IgD-negative memory B cell (primary cell): ENCODE measurements at regions not wholly inside any gene's neighbourhood (a gene's known extent, or its start where the extent isn't known, plus 50 kb on each side); places are given as distances from the start of the nearest gene placed in this dataset.

Experiments
- H3K27ac Mint-ChIP-seq, 3 donors: one replicate each; pipeline ENCODE4 v1.8.0; 2020 to 2022; ENCODE audit warnings: mild to moderate bottlenecking in 3 of 3, mixed read lengths in 3 of 3, moderate library complexity in 1 of 3
- H3K27me3 Mint-ChIP-seq: one replicate; pipeline ENCODE4 v1.8.0; 2021; ENCODE audit warnings: mixed read lengths
- H3K36me3 Mint-ChIP-seq: one replicate; pipeline ENCODE4 v1.8.0; 2020; ENCODE audit warnings: mild to moderate bottlenecking, mixed read lengths
- H3K4me1 Mint-ChIP-seq, 3 donors: one replicate each; pipeline ENCODE4 v1.8.0; 2020 to 2022; ENCODE audit warnings: mixed read lengths in 3 of 3, mild to moderate bottlenecking in 1 of 3
- H3K4me3 Mint-ChIP-seq, 4 donors: one replicate each; pipeline ENCODE4 v1.8.0; 2020 to 2022; ENCODE audit warnings: mild to moderate bottlenecking in 4 of 4, mixed read lengths in 4 of 4, moderate library complexity in 3 of 4
- H3K9me3 Mint-ChIP-seq, 3 donors: one replicate each; pipeline ENCODE4 v1.8.0; 2020 to 2021; ENCODE audit warnings: mixed read lengths in 3 of 3, mild to moderate bottlenecking in 1 of 3

- Mint-ChIP-seq H3K27ac (no peak overlapping the region), H3K4me1 (no peaks in the 10 kb centered on the region), H3K36me3 (no peaks in the 10 kb centered on the region)
Observed at GRCh38 chr10:21160116-21160515, 263.0 kb upstream of the NEBL start.

GRCh38 chr10:21159669-21160068, 262.6 kb upstream of the NEBL start:
- Mint-ChIP-seq H3K36me3 (no peaks in the 10 kb centered on the region), H3K27ac (no peak overlapping the region), H3K4me1 (no peaks in the 10 kb centered on the region), H3K27me3 (peaks cover 5% of the 10 kb centered on the region), H3K9me3 (peaks cover 5 to 11% (median 5%) of the 10 kb centered on the region in 3 donors), H3K4me3 (no peak overlapping the region)

More at GRCh38 chr10:21160116-21160515, 263.0 kb upstream of the NEBL start:
- no peak overlapping the region for H3K4me3 Mint-ChIP-seq
- H3K27me3 Mint-ChIP-seq: peaks cover 5% of the 10 kb centered on the region
- peaks cover 5 to 11% (median 5%) of the 10 kb centered on the region in 3 donors for H3K9me3 Mint-ChIP-seq

GRCh38 chr10:21158301-21158700, 261.2 kb upstream of the NEBL start:
- Mint-ChIP-seq H3K27me3 (peaks cover 5% of the 10 kb centered on the region), H3K36me3 (no peaks in the 10 kb centered on the region), H3K27ac (no peak overlapping the region), H3K9me3 (peaks cover 2 to 11% (median 5%) of the 10 kb centered on the region in 3 donors), H3K4me3 (no peak overlapping the region), H3K4me1 (no peaks in the 10 kb centered on the region)

GRCh38 chr10:21157664-21158063, 260.6 kb upstream of the NEBL start:
- Mint-ChIP-seq H3K36me3 (no peaks in the 10 kb centered on the region), H3K27ac (no peak overlapping the region), H3K4me3 (no peak overlapping the region), H3K9me3 (peaks cover 2 to 11% (median 5%) of the 10 kb centered on the region in 3 donors), H3K4me1 (no peaks in the 10 kb centered on the region), H3K27me3 (peaks cover 5% of the 10 kb centered on the region)

GRCh38 chr10:21150166-21150565, 253.1 kb upstream of the NEBL start:
- peaks cover 0 to 3% (median 3%) of the 10 kb centered on the region in 3 donors for H3K9me3 Mint-ChIP-seq
- H3K27me3 Mint-ChIP-seq: peaks cover 4% of the 10 kb centered on the region
- H3K36me3 Mint-ChIP-seq: no peaks in the 10 kb centered on the region
- no peak overlapping the region for H3K27ac Mint-ChIP-seq
- H3K4me3 Mint-ChIP-seq: no peak overlapping the region
- H3K4me1 Mint-ChIP-seq: no peaks in the 10 kb centered on the region

- H3K9me3 Mint-ChIP-seq: no peaks in the 10 kb centered on the region
- H3K36me3 Mint-ChIP-seq: no peaks in the 10 kb centered on the region
- H3K27ac Mint-ChIP-seq: no peak overlapping the region
- no peak overlapping the region for H3K4me3 Mint-ChIP-seq
- H3K27me3 Mint-ChIP-seq: no peaks in the 10 kb centered on the region
- no peaks in the 10 kb centered on the region for H3K4me1 Mint-ChIP-seq
Observed at GRCh38 chr10:21146436-21146789, 249.3 kb upstream of the NEBL start.

GRCh38 chr10:21145751-21146435, 248.8 kb upstream of the NEBL start:
- Mint-ChIP-seq H3K27ac (no peak overlapping the region), H3K36me3 (no peaks in the 10 kb centered on the region), H3K9me3 (no peaks in the 10 kb centered on the region)

GRCh38 chr10:21144047-21144446, 246.9 kb upstream of the NEBL start:
- H3K36me3 Mint-ChIP-seq: no peaks in the 10 kb centered on the region
- H3K4me1 Mint-ChIP-seq: no peaks in the 10 kb centered on the region
- H3K27me3 Mint-ChIP-seq: no peaks in the 10 kb centered on the region
- H3K9me3 Mint-ChIP-seq: no peaks in the 10 kb centered on the region
- no peak overlapping the region for H3K27ac Mint-ChIP-seq
- no peak overlapping the region for H3K4me3 Mint-ChIP-seq

More at GRCh38 chr10:21145751-21146435, 248.8 kb upstream of the NEBL start:
- no peaks in the 10 kb centered on the region for H3K4me1 Mint-ChIP-seq
- H3K4me3 Mint-ChIP-seq: no peak overlapping the region
- H3K27me3 Mint-ChIP-seq: no peaks in the 10 kb centered on the region

GRCh38 chr10:21141946-21142492, 244.9 kb upstream of the NEBL start:
- no peak overlapping the region for H3K27ac Mint-ChIP-seq
- no peaks in the 10 kb centered on the region for H3K27me3 Mint-ChIP-seq

GRCh38 chr10:21138769-21139340, 241.7 kb upstream of the NEBL start:
- no peak overlapping the region for H3K27ac Mint-ChIP-seq
- H3K4me1 Mint-ChIP-seq: no peaks in the 10 kb centered on the region
- no peak overlapping the region for H3K4me3 Mint-ChIP-seq

More at GRCh38 chr10:21141946-21142492, 244.9 kb upstream of the NEBL start:
- H3K9me3 Mint-ChIP-seq: no peaks in the 10 kb centered on the region
- no peaks in the 10 kb centered on the region for H3K36me3 Mint-ChIP-seq
- H3K4me3 Mint-ChIP-seq: no peak overlapping the region
- H3K4me1 Mint-ChIP-seq: no peaks in the 10 kb centered on the region

GRCh38 chr10:21135023-21135931, 238.2 kb upstream of the NEBL start:
- Mint-ChIP-seq H3K4me3 (no peak overlapping the region), H3K9me3 (no peaks in the 10 kb centered on the region), H3K27me3 (no peaks in the 10 kb centered on the region), H3K27ac (no peak overlapping the region), H3K4me1 (no peaks in the 10 kb centered on the region), H3K36me3 (no peaks in the 10 kb centered on the region)

More at GRCh38 chr10:21138769-21139340, 241.7 kb upstream of the NEBL start:
- no peaks in the 10 kb centered on the region for H3K27me3 Mint-ChIP-seq
- no peaks in the 10 kb centered on the region for H3K36me3 Mint-ChIP-seq
- H3K9me3 Mint-ChIP-seq: no peaks in the 10 kb centered on the region

- Mint-ChIP-seq H3K4me1 (no peaks in the 10 kb centered on the region), H3K27me3 (no peaks in the 10 kb centered on the region)
Observed at GRCh38 chr10:21134645-21135022, 237.5 kb upstream of the NEBL start.

GRCh38 chr10:21130683-21131442, 233.8 kb upstream of the NEBL start:
- no peaks in the 10 kb centered on the region for H3K27me3 Mint-ChIP-seq
- no peaks in the 10 kb centered on the region for H3K36me3 Mint-ChIP-seq
- H3K4me3 Mint-ChIP-seq: no peak overlapping the region
- no peaks in the 10 kb centered on the region for H3K4me1 Mint-ChIP-seq
- no peak overlapping the region for H3K27ac Mint-ChIP-seq
- peaks cover 0 to 1% (median 0%) of the 10 kb centered on the region in 3 donors for H3K9me3 Mint-ChIP-seq

More at GRCh38 chr10:21134645-21135022, 237.5 kb upstream of the NEBL start:
- Mint-ChIP-seq H3K36me3 (no peaks in the 10 kb centered on the region), H3K27ac (no peak overlapping the region), H3K9me3 (no peaks in the 10 kb centered on the region), H3K4me3 (no peak overlapping the region)

- H3K36me3 Mint-ChIP-seq: no peaks in the 10 kb centered on the region
- no peaks in the 10 kb centered on the region for H3K27me3 Mint-ChIP-seq
- peaks cover 0 to 1% (median 0%) of the 10 kb centered on the region in 3 donors for H3K9me3 Mint-ChIP-seq
- H3K4me3 Mint-ChIP-seq: no peak overlapping the region
- no peaks in the 10 kb centered on the region for H3K4me1 Mint-ChIP-seq
- no peak overlapping the region for H3K27ac Mint-ChIP-seq
Observed at GRCh38 chr10:21130108-21130507, 233.0 kb upstream of the NEBL start.
